ENCODE measurements at regions not wholly inside any gene's neighbourhood (a gene's known extent, or its start where the extent isn't known, plus 50 kb on each side); places are given as distances from the start of the nearest gene placed in this dataset.

DNA sequence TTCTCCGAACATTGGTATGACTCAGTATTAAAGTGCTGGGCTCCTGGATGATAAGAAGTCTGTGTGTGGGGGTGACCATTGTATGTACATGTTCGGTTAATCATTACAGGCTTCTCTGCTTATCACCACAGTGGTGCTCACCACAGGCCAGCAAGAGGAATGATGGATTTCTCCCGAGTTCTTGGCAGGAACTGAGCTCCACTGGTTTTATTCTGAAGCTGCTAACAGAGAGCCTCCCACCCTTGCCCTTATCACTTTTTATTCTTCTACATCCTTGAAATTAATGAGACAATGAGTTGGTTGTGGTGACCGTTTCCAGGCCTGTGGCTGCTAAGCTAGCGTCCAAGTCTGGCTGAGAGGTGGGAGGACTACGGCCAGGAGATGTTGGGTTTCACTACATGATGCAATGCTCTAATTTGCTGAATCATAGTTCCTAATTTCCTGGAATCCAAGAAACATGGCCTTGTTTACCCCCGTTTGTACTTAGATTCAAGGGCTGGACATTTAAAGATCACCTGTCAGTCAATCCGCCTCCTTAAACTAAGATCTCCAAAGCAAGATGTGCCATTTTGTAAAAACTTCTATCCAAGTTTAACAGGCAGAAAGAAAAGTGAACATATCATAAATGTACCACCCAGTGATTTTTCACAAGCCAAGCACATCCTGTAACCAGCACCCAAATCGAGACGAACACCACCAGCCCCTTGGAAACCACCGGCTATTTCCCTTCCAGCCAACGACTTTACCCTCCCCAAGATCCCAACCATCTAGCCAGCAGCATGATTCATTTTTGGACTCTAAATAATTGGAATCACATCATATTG lies 172.5 kb downstream of the FOXA2 start:
- FAIRE-seq (no peak), DNase-seq (ENCODE audit: extremely low spot score, insufficient read length, low read depth) (no peak)

DNA sequence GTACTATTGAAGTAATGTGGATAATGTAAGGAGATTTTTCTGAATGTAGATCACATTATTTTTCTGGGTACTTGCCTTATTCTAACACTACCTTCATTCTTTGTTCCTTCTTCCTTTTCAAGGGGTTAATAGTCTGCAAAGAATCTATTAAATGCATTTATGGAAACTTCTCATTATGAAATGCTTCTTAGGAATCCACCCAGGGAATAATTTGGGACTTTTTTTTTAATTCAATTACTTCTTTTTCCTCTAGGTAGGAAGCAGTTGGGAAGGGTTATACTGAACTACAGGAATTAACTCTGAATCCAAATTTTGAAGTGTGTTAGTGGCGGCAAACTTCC lies 173.1 kb downstream of the FOXA2 start:
- no peak for FAIRE-seq

DNA sequence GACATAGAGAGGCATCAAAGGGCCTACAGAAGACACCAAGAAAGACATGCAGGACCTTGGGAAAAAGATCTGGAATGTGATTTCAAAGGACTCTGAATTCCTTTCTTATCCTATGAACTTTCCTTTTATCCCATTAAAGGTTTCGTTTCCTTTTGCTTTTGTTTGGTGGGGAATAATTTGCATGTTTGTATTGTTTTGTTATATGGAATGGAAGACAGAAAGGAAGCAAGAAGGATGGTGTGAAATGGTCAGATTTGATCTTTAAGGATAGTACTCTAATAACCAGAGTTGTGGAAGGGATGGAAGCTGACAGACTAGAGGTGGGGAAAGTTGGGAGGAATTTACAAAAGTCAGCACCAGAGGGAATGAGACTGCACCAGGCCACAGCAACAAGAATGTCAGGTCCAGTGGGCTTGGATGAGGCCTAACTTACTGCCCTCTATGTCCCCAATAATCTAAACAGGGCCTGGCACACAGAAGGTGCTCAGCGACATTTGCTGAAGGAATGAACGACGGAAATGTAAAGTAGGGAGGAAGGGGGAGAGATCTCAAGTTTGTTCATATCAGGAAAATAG lies 173.7 kb downstream of the FOXA2 start:
- DNase-seq (ENCODE audit: extremely low spot score, insufficient read length, low read depth) (no peak), FAIRE-seq (no peak)

More for the DNA sequence above, 173.1 kb downstream of the FOXA2 start:
- DNase-seq (ENCODE audit: extremely low spot score, insufficient read length, low read depth), result no peak

DNA sequence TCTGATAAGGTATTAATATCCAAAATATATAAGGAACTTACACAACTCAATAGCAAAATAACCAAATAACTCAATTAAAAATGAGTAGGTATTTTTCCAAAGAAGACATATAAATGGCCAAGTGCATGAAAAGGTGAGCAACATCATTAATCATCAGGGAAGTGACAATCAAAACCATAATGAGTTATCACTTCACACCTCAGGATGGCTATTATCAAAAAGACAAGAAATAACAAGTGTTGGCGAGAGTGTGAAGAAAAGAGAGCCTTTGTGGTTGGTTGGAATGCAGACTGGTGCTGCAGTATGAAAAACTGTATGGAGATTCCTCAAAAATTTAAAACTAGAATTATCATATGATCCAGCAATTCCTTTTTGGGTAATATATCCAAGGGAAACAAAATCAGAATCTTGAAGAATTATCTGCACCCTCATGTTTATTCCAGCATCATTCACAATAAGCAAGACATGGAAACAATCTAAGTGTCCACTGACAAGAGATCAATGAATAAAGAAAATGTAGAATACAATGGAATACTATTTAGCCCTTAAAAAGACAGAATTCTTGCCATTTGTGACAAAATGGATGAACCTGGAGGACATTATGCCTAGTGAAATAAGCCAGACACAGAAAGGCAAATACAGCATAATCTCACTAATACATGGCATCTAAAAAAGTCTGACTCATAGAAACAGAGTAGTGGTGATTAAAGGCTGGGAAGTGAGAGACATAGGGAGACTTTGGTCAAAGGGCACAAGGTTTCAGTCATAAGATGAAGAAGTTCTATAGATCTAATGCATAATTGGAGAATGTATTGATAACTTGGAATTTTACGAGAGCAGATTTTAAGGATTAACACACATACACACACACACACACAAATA lies 175.6 kb downstream of the FOXA2 start:
- FAIRE-seq, result no peak
- no peak for DNase-seq (ENCODE audit: extremely low spot score, insufficient read length, low read depth)

DNA sequence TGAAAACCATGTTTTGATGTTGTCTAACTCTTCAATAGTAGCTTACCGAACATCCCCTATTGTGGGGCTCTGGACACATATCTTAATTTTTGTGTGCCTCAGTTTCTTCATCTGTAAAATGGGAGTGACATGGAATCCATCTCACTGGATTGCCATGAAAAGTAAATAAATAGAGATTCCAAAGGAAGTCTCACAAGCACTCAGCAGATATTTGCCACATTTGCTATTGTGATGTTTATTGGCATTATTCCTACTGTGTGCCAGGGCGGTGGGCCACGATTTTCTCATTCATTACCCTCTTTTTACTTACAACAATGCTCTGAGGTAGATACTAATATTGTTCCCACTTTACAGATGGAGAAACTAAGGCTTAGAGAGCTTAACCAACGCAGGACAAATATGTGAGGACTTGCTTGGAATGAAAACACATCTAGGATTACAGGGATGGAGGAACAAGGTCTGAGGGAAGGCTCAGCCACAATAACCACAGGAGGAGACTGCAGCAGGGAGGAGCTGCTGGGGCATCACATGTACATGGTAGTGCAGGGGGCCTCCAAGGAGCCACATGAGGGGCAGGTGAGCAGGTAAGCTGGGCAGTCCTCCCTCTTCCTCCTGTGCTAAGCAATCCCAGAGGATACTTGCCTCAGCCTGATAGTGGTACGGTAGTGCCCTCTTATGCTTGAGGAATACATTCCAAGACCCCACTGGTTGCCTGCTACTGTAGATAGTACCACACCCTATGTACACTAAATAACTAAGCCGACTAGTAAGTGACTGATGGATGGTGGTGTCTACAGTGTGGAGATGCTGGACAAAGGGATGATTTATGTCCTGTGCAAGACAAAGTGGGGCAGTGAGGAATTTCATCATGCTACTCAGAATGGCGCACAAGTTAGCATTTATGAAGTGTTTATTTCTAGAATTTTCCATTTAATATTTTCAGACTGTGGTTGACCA lies 176.9 kb downstream of the FOXA2 start:
- DNase-seq (ENCODE audit: extremely low spot score, insufficient read length, low read depth) (no peak), FAIRE-seq (no peak)

DNA sequence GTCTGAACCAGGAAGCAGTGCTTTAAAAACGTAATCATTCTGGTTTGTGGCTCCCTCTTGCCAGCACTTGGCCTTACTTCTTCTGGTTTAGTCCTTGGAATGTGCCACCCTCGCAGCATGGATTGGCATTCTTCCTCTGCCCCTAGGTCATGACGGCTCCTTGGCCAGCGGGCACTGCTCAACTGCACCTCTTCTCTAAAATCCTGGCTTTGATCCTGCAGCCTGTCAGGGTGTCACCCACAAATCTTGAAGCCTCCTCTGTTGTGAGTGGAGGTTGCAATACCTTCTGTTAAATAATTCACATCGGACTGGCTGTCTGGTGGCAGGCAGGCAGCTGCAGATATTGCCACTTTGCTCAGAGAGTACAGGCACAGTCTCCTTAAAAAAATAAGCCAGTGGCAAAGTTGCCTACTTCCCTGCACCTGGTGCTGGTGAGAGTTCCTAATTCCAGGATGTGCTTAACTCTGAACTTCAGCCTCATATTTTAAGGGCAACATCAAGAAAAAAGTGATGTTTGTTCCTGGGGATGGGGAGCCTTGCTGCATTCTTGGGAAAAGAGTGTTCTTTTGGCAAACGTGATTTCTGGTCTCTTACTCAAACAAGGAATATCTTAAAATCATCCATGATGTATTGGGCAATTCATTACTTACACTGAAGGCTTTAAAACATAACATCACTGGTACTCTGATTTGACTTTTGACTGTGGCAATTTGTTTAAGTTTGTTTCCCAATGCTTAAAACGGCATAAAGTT lies 179.8 kb downstream of the FOXA2 start:
- FAIRE-seq (no peak), DNase-seq (ENCODE audit: extremely low spot score, insufficient read length, low read depth) (no peak)

DNA sequence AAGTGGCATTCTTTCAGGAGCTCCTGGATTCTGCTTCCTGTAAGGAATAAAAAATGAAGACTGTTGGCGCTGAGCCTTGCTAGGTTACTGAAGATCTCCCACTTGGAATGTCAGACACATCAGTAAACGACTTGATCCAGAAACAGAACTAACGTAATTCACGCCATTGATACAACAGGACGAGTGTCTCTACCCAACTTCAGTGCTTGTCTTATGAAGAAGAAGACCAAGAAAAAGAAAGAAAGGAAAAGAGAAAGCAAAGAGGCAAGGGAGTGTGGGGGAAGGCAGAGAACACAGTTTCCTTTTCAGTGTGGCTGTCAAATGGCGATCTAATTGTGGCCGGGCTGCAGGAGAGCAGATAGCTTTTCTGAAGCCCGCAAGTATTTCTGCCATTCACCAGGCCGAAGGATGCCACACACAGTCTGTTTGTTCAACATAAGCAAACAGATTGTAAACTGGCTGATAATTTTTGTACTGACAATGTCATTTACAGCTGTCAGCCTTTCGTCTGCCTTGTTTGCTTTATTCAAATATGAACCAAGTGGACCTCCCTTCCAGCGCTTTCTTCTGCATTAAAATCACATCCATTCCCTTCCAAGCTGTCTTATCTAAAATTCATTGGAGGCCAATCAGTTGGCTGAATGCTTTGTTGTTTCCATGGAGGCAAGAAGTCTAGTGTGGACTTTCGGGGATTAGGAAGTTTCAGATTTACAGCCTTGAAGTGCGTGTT lies 180.6 kb downstream of the FOXA2 start:
- no peak for DNase-seq (ENCODE audit: extremely low spot score, insufficient read length, low read depth)

DNA sequence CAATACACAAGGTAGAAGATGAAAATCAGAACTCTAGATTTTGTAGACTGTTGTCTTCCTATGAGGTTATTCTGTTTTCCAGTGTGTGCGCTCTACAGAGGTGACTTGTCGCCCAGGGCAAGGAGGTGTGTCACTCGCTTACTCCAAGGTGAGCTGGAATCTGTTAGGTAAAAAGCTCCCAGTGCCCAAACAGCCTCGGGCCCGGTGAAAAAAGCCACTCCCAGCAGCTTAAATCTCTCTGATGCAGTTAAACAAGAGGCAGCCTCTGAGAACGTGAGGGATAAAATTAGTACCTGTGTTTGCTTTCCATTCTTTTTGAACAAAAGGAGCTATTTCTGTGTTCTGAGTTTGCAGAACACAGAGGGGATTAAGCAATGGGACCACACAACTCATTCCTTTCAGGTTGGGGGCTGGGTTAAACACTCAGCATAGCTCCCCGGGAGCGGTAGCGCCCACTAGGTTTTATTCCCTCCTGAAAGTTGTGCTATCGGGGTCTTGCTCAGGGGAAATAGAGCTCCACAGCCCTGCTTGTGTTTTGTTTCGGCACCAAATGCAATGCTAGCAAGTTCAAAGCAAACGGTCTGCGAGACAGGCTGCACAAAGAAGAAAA lies 181.2 kb downstream of the FOXA2 start:
- no peak for DNase-seq (ENCODE audit: extremely low spot score, insufficient read length, low read depth)
- no peak for FAIRE-seq

More for the DNA sequence above, 180.6 kb downstream of the FOXA2 start:
- no peak for FAIRE-seq

DNA sequence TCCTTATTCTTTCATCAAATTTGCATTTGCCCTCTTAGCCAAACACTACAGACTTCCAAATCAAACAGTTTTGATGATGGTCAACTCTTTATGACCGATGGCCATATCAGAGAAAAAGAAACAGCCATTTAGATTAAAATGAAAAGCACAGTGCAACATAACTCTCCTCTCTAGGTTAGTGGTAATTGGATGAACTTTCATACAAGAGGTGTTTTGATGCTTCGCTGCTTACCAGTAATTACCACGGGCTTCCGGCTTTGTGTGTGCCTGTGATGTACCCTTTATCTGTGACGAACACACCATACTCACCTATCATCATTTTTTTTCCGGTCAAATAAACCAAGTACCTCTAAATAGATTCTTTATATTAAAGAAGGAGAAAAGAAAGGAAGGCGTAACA lies 181.8 kb downstream of the FOXA2 start:
- DNase-seq (ENCODE audit: extremely low spot score, insufficient read length, low read depth) (no peak), FAIRE-seq (no peak)

DNA sequence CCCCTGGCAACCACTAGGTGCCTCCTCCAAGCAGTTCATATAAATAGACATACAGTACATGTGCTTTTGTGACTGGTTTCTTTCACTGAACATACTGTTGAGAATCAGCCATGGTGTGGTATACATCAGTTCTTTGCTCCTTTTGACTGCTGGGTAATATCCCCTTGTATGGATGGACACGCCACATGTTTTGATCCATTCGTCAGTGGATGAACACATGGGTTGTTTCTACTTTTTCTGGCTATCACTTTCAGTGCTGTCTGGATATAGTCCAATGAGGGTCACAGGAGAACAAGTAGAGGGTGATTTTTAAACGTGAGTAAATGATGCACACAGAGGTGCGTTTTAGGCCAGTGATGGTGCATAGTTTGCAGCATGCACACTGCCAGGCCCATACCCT lies 183.9 kb downstream of the FOXA2 start:
- no peak for DNase-seq (ENCODE audit: extremely low spot score, insufficient read length, low read depth)
- FAIRE-seq, result no peak

DNA sequence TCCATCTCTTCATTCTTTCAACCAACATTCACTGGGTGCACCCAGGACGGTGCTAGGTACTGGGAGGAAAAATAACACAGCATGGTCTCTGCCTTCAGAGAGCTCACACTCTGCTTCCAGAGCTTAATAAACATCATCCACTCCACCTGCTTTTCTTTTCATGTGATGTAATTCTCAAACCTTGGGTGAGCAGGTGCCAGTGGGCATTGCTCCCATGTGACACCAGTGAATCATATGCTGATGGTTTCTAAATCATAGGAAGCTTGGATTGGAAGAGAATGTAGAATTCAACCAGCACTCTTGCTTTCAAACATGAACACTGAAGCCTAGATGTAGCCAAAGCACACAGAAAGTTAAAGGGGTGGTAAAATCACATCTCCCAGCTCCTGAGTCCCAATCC lies 189.8 kb downstream of the FOXA2 start:
- DNase-seq (ENCODE audit: extremely low spot score, insufficient read length, low read depth) (no peak), FAIRE-seq (no peak)

DNA sequence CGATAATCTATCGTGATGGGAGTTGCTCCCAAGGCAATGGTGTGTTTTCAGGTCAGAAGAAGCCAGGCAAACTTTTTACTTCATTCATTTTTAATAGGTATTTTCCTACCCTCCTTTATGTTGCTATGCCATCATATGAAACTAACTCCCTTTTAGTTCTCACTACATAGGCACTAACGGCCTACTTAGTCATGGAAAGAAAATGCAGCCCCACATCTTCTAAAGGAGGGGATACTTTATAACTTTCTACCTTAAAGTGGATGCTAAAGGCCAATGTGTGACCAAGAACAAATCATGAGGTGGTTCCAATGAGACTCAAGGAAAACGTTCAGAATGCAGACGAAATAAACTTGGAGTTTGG lies 193.8 kb downstream of the FOXA2 start:
- DNase-seq (ENCODE audit: extremely low spot score, insufficient read length, low read depth), result no peak
- FAIRE-seq, result no peak

DNA sequence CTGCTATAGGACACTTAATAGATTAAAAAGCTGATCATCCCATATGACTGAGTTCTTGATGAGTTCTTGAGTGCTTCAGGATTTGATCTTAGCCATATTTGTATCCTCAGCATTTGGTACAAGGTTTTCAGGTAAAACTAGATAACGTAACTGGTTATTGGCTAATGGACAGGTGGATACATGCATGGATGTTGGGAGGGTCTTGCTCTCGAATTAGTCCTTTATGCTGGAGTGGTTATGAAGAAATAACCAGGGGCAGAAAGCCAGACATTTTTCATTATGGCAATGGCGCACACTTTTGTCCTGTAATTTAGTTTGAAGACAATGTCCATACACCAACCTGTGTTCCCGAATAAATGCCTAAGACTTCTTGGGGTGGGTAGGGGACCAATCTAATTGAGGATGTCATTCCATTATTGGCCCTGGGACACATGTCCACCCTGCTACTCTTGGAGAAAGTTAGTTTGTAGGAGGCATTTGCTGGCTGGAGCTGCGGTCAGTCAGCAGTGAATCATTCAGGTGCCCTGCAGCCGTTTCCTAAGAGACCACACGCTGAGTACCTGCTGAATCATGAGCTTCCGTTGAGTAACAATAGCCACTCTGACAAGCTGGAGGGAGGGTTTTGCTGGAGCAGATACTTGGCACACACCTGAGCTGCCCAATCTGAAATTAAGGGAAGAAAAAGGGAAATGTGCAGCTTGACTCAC lies 194.4 kb downstream of the FOXA2 start:
- DNase-seq (ENCODE audit: extremely low spot score, insufficient read length, low read depth) (no peak), FAIRE-seq (no peak)

DNA sequence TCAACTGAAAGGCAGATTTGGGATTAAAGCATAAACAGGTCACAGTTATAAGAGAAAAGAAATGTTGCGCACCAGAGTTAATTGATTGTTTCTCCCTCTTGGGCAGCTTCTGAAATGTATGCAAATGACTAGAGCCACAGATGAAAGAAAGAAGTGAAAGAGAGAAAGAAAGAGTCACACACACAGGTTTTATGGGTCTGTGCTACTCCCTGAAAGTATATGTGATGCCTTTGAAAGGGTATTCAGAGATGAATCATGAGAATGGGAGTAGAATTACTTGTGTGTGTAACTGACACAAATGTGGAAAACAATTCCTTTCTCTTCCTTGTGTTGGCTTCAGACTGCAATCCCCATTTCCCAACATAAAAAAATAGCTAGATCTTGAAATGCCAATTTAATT lies 196.9 kb downstream of the FOXA2 start:
- no peak for DNase-seq (ENCODE audit: extremely low spot score, insufficient read length, low read depth)

DNA sequence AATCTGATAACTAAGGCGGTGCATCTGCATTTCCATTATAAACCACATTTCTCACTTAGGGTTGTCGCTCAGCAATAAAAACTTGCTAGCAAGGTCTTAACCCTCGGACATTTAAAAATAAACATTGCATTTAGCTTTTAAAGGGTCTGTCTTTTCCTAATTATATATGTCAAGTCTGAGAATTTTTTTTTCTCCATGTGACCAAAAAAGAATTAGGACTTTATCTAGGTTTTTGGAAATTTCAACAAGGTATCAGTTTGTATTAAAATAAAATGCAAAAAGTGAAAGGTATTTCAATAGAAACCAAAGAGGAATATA lies 198.1 kb downstream of the FOXA2 start:
- DNase-seq (ENCODE audit: extremely low spot score, insufficient read length, low read depth) (no peak), FAIRE-seq (no peak)

More for the DNA sequence above, 196.9 kb downstream of the FOXA2 start:
- no peak for FAIRE-seq

DNA sequence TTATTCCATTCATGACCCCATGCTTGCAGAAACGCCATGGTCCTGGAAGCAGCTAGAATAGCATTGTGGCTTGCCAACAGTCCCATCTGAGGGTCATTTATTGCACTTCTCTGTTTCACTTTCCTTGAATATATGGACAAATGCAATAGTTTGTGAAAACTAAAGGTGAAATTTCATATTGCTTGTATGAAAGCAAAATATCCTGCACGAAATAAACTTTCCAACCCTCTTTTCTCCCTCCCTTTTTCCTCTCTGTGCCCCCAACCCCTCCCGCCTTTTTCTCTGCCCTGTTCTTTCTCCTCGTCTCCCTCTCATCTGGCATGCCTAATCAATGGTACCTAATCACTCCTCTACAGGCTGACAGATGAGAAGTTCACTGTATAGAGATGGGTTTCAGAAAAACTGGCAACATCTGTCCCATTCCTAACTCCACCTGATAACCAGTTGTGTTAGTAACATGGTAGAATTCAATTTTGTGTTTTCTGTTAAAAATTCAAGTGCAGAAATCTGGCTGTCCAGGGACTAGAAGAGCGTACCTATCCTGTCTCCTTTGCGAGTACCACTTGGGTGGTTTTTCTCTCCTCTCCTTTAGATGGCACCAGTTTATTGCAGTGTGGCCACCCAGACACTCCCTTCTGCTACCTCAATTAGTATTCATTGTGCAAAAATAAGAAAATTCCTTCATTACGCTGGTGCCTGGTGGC lies 198.6 kb downstream of the FOXA2 start:
- no peak for FAIRE-seq

DNA sequence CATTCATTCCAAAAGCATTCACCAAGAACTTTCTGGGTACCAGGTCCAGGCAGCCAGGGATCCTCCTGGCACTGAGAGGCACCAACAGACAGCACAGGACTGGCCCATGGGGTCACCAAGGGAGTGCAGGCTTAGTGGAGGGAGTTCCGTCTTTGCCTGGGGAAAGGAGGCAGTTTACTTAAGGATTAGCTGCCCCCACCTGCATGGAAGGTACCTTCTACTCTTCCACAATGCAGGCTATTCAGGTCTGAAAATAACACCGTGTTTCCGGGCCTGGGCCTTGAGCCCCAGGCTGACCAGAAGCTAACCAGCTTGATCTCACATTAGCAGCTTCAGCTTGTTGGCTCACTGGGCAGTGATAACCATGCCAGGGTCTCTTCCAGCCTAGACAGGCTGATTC lies 199.4 kb downstream of the FOXA2 start:
- DNase-seq (ENCODE audit: extremely low spot score, insufficient read length, low read depth) (no peak), FAIRE-seq (no peak)

More for the DNA sequence above, 198.6 kb downstream of the FOXA2 start:
- no peak for DNase-seq (ENCODE audit: extremely low spot score, insufficient read length, low read depth)

Data from GM18507 (cell line).